HG03442 (cell line): ENCODE measurements at regions not wholly inside any gene's neighbourhood (a gene's known extent, or its start where the extent isn't known, plus 50 kb on each side); places are given as distances from the start of the nearest gene placed in this dataset.

Experiments used
- ATAC-seq: cut with Tn5 transposase; IDR thresholded peaks from one replicate; pipeline ENCODE4 v1.9.1; 2021; ENCODE audit warnings: mild to moderate bottlenecking, moderate library complexity; ENCODE audit not compliant: unreplicated experiment

- ATAC-seq, result peak; percentile 7
Observed at GRCh38 chr10:3902809-3903410, 117.9 kb upstream of the KLF6 start.

DNA sequence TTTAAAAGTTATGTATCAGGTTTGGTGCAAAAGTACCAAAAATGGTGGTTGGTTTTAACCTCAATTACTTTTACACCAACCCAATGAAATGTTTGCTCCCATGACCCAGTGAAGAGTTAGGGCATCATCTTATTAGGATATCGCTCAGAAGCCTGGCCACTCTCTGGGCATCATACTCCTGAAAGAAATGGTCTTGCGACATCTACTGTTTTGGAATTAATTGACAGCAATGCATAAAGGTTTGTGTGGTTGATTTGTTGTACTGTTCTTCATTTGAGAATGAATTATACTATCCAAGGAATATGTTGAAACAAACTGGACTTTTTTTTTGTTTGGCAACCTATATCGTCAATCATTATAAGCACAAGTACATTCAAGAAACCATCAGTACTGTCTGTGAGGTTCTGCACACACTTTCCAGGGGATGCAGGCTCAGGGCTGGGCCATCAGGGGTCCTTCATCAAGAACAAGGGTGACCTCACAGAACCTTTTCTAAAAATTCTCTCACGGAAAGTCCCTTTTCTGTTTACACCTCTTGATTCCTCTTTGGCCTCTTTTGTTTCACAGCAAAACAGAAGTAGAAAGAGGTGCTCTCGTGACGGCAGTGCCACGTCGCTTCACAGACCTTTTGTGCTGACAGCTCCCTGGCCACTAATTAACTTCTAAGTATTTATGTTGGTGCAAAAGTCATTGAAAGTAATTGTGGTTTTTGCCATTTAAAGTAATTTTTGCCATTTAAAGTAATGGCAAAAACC lies 117.2 kb upstream of the KLF6 start:
- ATAC-seq, result peak; percentile 91

- ATAC-seq, result no peak
Observed at GRCh38 chr10:3901370-3901769, 116.4 kb upstream of the KLF6 start.

DNA sequence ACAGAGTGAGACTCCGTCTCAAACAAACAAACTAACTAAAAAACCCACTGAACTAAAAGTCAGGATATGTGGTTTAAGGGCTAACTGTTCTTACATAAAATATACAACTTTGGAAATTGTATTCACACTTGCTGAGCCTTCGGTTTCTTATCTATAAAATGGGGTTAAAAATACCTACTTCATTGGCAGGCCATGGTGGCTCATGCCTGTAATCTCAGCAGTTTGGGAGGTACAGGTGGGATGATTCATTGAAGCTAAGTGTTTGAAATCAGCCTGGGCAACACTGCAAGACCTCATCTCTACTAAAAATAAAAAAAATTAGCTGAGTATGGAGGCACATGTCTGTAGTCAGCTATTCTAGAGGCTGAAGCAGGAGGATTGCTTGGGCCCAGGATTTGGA lies 115.4 kb upstream of the KLF6 start:
- ATAC-seq, result no peak

GRCh38 chr10:3898821-3899220 lies 113.8 kb upstream of the KLF6 start:
- ATAC-seq, result no peak

DNA sequence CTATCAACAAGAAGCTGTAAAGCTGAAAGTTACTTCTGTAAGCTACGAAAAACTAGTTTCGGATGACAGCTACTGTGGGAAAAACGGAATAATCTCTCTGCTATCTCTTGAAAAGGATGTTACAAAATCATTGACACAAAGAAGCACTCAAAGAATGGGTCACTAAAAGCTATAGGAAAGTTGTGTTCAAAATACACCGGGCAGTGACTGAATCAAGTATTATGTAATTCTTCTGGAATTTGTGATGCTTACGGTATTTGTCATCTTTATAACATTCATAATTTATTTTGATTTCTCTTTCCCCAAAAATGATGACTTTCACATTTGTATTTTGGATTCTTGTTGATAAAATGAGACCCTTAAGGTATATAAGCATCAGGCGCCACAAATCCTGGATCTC lies 112.1 kb upstream of the KLF6 start:
- no peak for ATAC-seq

- no peak for ATAC-seq
Observed at GRCh38 chr10:3896161-3896560, 111.2 kb upstream of the KLF6 start.

DNA sequence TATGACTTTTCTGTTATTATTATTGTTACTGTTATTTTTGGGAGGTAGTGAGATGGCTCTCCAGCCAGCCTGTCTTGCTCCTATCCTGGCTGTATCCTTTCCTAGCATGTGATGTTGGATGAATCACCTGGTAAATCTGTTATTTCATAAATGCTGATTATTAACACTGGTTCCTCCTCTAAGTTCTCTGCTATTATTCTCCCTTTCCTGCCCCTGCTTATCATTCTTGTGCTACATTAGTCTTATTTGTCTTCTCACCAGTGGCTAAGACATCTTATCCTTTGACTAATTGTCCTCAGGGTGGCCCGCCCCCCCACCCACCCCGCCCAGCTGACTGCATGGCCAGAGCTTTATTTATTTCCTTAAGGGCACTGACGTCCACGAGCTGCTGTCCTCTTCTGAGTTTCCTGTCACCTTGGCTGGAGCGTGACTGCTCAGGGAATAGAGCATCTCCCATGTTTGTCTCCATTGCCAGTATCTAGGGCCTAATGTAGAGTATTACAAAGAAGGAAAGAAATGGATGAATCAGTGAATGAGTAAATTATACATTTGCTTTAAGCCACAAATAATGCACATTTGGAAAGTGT lies 110.1 kb upstream of the KLF6 start:
- ATAC-seq, result no peak

DNA sequence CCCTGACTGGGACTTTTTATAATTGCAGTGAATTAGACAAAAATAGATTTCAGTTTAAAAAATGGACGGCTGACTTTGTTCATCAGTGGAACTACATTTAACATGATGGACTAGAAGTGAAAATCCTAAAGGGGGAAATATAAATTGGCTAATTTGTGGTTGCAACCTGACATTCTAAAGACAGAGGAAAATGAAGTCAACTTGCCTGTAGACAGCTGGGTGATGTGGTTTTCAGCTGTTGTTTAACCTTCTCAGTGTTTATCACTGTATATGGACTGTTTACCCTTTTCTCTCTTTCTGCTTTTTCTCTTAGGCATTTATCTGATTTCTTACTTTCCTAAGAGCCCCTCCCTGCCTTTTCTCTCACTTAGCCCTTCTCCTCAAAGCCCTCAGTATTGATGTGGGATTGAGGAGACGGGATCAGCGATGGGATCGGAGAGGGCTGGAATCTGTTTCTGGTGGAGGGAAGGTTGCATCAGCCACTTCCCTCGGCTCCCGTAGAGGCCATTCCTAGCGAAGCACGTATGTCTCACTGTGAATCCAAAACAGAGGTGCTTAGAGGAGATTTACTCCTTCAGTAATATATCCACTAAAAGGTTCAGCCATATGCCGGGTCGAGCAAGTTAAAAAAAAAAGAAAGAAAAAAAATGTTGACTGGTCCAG lies 109.0 kb upstream of the KLF6 start:
- no peak for ATAC-seq

- ATAC-seq, result no peak
Observed at GRCh38 chr10:3892440-3893425, 107.7 kb upstream of the KLF6 start.

DNA sequence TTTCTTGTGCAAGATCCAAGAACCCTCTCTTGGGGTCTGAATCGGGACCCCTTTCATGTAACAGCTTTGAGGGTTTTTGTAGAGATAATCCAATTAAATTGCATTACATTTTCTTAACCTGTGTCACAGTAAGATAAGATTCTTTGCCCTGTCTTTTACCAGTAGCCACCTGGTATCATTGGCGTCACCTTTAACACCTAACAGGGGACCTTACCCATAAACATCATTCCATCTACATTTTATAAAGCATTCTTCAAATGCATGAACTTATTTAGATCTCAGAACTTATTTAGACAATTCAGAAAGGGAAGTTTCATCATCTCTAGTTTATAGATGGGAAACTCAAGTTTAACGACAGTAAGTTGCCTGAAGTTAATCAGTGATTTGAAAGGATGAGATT lies 106.4 kb upstream of the KLF6 start:
- no peak for ATAC-seq

GRCh38 chr10:3890602-3891352 lies 105.8 kb upstream of the KLF6 start:
- no peak for ATAC-seq

GRCh38 chr10:3889961-3890522 lies 105.0 kb upstream of the KLF6 start:
- ATAC-seq, result no peak

GRCh38 chr10:3887885-3888476 lies 103.0 kb upstream of the KLF6 start:
- ATAC-seq, result peak; percentile 89

DNA sequence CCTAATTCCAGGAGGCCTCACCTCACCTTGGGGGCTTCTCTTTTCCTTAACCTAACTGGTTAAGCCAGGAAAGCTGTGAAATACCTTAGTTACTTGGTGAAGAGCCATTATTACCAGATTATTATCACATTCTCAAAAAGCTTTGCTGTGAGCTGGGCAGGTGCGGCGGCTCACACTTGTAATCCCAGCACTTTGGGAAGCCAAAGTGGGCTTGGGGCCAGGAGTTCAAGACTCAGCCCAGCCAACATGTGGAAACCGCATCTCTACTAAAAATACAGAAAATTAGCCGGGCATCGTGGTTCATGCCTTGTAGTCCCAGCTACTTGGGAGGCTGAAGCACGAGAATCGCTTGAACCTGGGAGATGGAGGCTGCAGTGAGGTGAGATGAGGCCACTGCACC lies 102.4 kb upstream of the KLF6 start:
- ATAC-seq, result peak; percentile 23

- ATAC-seq, result no peak
Observed at GRCh38 chr10:3886641-3887251, 101.7 kb upstream of the KLF6 start.

DNA sequence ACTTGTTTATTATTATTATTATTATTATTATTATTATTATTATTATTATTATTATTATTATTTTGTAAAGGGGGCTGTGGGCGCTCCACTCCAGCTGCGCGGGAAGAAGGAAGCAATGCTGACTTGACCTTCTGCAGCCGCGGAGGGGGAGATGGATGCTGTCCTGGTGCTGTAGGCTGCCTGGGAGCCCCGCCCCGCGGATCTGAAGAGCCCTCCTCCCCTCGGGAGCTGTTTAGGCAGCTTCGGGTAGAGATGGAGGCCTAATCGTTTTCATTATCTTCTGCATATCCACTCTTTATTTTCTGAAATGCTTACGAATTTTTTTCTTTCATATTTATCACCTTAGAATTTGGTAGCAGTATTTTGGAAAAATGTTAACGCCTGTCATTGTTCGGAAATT lies 101.2 kb upstream of the KLF6 start:
- ATAC-seq, result no peak

DNA sequence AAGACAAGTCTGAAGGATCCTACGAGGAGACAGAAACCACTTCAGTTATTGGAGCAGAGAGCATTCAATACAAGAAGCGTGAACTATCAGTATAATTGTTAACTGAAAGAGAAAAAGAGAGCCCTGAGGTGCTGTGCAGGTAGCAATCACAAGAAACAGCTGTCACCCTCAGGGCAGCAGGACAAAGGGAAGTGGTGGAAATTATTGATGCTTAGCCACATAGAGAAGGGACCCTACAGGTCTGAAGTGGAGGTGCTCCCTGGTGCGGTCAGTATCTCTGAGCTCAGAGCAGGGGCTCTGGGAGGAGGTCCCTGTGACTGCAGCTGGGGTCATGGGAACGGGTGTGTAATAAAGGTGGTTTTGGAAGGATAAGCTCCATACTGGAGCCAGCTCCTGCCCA lies 97.8 kb upstream of the KLF6 start:
- ATAC-seq, result no peak

DNA sequence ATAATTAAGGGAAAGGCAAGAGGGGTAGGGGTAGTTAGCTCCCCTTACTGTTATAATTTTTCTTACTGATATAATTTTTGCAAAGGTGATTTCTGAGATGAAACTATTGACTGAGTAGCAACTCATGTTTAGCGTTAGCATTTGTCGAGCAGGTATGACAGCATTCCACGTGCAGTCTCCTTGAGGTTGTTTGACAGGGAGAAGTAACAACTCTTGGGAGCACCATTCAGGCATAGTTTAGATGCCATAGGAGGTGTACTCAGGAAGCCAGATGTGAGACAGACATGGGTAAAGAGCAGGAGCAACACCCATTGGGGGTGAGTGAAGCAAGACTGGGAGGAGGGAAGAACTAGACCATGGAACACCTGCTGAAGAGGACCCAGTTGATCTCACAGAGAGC lies 96.6 kb upstream of the KLF6 start:
- ATAC-seq, result no peak
